Gastroesophageal sphincter (tissue), 4 donors: ENCODE measurements at regions not wholly inside any gene's neighbourhood (a gene's known extent, or its start where the extent isn't known, plus 50 kb on each side); places are given as distances from the start of the nearest gene placed in this dataset.

Experiments used
- ATAC-seq: fragments of 150-250 bp; one replicate; pipeline ENCODE4 v1.9.1; 2016; ENCODE audit warnings: mild to moderate bottlenecking, moderate library complexity
- H3K27ac ChIP-seq, 4 donors: fragments of 200-600 bp; sonication (generic) in 3 of 4; 1 replicate in 3 of 4; 2 replicates in 1 of 4; pipeline ENCODE4 v1.5.1; 2016 to 2019
- H3K27me3 ChIP-seq: fragments of 200-600 bp; sonication (generic); one replicate; pipeline ENCODE4 v1.5.1; 2019
- H3K36me3 ChIP-seq, 2 donors: fragments of 200-600 bp; sonication (generic); one replicate each; pipeline ENCODE4 v1.5.1; 2019; ENCODE audit warnings: control low read depth in 1 of 2
- H3K4me1 ChIP-seq, 3 donors: fragments of 200-600 bp; sonication (generic); 1 replicate in 2 of 3; 2 replicates in 1 of 3; pipeline ENCODE4 v1.5.1; 2016 to 2019; ENCODE audit warnings: control low read depth in 2 of 3
- H3K4me3 ChIP-seq, 2 donors: fragments of 200-600 bp; sonication (generic); one replicate each; pipeline ENCODE4 v1.5.1; 2019; ENCODE audit warnings: mild to moderate bottlenecking in 1 of 2, moderate library complexity in 1 of 2
- H3K9me3 ChIP-seq, 3 donors: fragments of 200-600 bp; sonication (generic); one replicate each; pipeline ENCODE4 v1.5.1; 2017 to 2019; ENCODE audit warnings: control low read depth in 2 of 3
- EP300 ChIP-seq: sonication (generic); formaldehyde crosslinking; IDR thresholded peaks from one replicate; pipeline ENCODE4 v1.6.1; 2017; ENCODE audit warnings: antibody characterized with exemption, mild to moderate bottlenecking
- POLR2A ChIP-seq, 2 donors: fragments of 450-650 bp; IDR thresholded peaks; one replicate each; pipeline ENCODE4 v1.6.1; 2017; ENCODE audit warnings: antibody characterized with exemption in 2 of 2, mild to moderate bottlenecking in 2 of 2, moderate library complexity in 1 of 2
- POLR2AphosphoS5 ChIP-seq: sonication (generic); formaldehyde crosslinking; IDR thresholded peaks from one replicate; pipeline ENCODE4 v1.6.1; 2017; ENCODE audit warnings: antibody characterized with exemption
- WGBS, 2 donors: methylation state at CpG; one replicate each; pipeline ENCODE4 v1.1.5; 2018; ENCODE audit warnings: low coverage in 1 of 2; 5-methylcytosine and 5-hydroxymethylcytosine counted together
- TF ChIP-seq, protein P1 (sequence below), 4 experiments: fragments of 200-600 bp in 2 of 4; fragments of 450-650 bp in 2 of 4; sonication (generic) in 1 of 4; IDR thresholded peaks; one replicate each; pipeline ENCODE4 v1.5.1; 2017 to 2019; ENCODE audit warnings: antibody characterized with exemption in 4 of 4, mild to moderate bottlenecking in 2 of 4, moderate library complexity in 2 of 4

DNA sequence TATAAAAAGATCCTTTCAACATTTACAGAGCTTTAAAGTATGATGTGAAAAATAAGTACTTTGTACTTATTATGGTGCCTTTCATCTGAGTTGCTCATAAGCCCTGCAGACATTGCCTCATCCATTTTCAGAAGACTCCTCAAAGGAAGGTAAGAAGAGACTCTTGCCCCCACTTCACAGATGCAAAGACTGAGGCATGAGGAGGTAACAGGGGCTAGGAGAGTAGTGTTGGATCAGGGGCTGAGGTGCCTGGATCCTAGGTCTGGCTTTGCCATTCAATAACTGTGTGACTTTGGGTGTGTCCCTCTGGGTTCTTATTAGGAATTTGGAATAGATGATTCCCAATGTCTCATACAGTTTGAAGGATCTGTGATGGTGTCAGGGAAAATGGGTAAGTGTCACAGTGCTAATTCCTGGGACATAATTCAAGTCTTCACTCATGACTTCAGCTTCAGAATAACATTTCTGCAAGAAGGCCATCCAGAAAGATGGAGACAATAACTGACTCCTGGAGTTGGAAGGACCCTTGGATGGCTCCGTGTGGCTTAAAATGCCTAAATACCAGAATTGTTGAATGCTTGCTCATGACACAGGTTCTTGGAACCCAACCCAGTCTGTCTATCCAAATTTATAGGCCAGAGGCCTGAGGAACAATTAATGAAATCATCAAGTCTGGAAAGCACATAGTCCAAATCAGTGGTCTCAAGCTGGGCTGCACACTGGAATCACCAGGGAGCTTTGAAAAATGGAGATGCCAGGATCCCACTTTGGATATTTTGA, 93.1 kb upstream of the RUNX1 start:
- Histone ChIP-seq H3K27me3 (peaks cover 3% of the 10 kb centered on the region), H3K4me1 (no peaks in the 10 kb centered on the region), H3K4me3 (no peak overlapping the region), H3K36me3 (no peaks in the 10 kb centered on the region), H3K9me3 (no peaks in the 10 kb centered on the region), H3K27ac (no peak overlapping the region)
- WGBS, 2 donors: 100% methylated on average over 1 of the region's 1 CpG
- TF ChIP-seq EP300 (no peak), POLR2A (IDR thresholded peaks at IDR 0.05) (no peak), POLR2AphosphoS5 (no peak)
- TF ChIP-seq, protein P1, sequence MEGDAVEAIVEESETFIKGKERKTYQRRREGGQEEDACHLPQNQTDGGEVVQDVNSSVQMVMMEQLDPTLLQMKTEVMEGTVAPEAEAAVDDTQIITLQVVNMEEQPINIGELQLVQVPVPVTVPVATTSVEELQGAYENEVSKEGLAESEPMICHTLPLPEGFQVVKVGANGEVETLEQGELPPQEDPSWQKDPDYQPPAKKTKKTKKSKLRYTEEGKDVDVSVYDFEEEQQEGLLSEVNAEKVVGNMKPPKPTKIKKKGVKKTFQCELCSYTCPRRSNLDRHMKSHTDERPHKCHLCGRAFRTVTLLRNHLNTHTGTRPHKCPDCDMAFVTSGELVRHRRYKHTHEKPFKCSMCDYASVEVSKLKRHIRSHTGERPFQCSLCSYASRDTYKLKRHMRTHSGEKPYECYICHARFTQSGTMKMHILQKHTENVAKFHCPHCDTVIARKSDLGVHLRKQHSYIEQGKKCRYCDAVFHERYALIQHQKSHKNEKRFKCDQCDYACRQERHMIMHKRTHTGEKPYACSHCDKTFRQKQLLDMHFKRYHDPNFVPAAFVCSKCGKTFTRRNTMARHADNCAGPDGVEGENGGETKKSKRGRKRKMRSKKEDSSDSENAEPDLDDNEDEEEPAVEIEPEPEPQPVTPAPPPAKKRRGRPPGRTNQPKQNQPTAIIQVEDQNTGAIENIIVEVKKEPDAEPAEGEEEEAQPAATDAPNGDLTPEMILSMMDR (IDR thresholded peaks at IDR 0.05): no peak
- no peak for ATAC-seq

DNA sequence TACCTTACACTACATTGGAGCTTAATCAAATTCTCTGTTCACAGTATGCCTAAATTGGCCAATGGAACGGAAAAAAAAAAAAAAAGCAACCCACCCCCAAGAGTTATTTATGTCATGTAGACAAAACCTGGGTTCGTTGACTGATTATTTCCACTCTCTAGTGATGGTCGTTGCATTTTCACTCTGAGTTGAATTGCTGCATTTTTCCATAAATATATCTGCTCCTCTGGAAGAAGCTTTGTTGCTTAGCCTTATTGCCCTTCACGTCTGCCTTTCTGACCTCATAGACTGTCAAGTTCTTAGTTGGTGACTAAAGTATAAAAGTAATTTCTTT, 90.2 kb upstream of the RUNX1 start:
- Histone ChIP-seq H3K27me3 (no peaks in the 10 kb centered on the region), H3K4me1 (no peaks in the 10 kb centered on the region), H3K9me3 (no peaks in the 10 kb centered on the region), H3K36me3 (no peaks in the 10 kb centered on the region), H3K27ac (no peak overlapping the region), H3K4me3 (no peak overlapping the region)
- ATAC-seq: no peak
- no peak for TF ChIP-seq POLR2A (IDR thresholded peaks at IDR 0.05)
- no peak for TF ChIP-seq EP300
- TF ChIP-seq, protein P1 (IDR thresholded peaks at IDR 0.05): no peak
- TF ChIP-seq POLR2AphosphoS5: no peak
- 64 to 77% methylated on average over 4 of the region's 4 CpGs for WGBS, 2 donors

DNA sequence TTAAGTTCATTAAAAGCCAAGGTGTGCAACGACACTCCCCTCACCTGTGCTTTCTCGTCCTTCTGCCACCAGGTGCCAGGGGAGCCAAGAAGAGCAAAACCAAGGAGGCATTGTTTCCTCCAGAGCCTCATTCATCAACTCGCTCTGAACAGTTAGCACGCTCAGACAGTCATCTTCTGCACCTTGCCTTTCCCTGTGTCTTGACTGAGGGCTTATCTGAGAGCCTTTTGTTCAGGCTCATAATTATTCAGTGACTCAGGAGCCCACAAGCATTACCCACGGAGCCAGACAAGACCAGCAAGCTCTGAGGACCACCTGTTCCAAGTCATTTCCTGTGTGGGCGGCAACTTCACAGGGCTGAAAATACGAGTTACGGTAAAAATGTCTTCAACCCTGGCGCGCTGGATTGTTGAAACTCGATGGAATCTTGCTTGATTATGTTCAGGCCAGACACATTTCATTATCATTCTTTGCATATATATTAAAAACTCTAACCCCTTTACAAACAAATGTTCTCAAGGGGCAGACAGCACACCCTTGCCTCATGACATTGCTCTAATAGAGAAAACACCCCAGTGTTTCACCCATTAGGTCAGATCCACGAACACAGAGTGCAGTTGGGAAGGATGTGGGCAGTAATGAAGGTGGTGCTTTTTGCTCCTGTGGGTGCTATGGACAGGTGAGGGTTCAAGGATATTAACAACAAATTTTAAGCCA, 89.7 kb upstream of the RUNX1 start:
- H3K27ac ChIP-seq: no peak overlapping the region
- H3K4me3 ChIP-seq: no peak overlapping the region
- no peaks in the 10 kb centered on the region for H3K9me3 ChIP-seq
- WGBS, 2 donors: 87 to 94% methylated on average over 2 to 6 of the region's 12 CpGs
- no peaks in the 10 kb centered on the region for H3K36me3 ChIP-seq
- no peaks in the 10 kb centered on the region for H3K27me3 ChIP-seq
- TF ChIP-seq, protein P1 (IDR thresholded peaks at IDR 0.05): no peak
- TF ChIP-seq POLR2AphosphoS5: no peak
- TF ChIP-seq EP300: no peak
- TF ChIP-seq POLR2A (IDR thresholded peaks at IDR 0.05): no peak
- ATAC-seq: no peak
- no peaks in the 10 kb centered on the region for H3K4me1 ChIP-seq

DNA sequence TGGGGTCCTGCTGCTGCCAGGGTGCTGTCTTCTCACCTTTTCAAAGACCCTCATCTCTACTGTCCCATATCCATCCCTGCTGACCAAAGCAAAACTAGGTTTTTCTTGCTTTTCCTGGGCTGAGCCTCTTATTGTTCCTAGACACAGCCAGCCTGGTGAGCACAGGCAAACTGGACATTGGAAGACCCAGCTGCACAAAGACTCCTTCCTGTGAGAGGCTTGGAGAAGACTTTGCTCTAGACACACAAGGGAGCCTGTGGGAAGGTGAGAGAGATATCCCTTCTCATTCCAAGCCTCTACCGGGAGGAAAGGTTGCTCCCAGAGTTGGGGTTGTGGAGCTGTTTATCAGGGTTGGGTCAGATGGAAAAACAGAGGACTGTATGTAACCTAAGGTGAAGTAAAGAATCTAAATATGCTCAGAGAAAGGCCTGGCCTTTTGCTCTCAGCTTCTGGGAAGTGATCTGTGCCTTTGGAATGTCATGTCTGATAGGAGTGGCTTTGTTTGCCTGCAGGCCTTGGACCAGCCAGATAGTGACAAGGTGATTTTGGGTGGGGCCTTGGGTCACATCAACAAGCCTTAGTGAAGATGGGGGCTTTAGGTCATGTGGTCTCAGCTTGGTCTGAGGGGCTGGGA, 87.6 kb upstream of the RUNX1 start:
- no peak for ATAC-seq
- TF ChIP-seq, protein P1 (IDR thresholded peaks at IDR 0.05): no peak
- TF ChIP-seq POLR2AphosphoS5 (no peak), EP300 (no peak), POLR2A (IDR thresholded peaks at IDR 0.05) (no peak)
- 43% methylated on average over 1 of the region's 1 CpG; no CpG with 5 or more reads in 1 of the 2 donors for WGBS, 2 donors
- no peaks in the 10 kb centered on the region for H3K4me1 ChIP-seq
- H3K36me3 ChIP-seq: no peaks in the 10 kb centered on the region
- no peak overlapping the region for H3K4me3 ChIP-seq
- no peak overlapping the region for H3K27ac ChIP-seq
- H3K27me3 ChIP-seq: no peaks in the 10 kb centered on the region
- no peaks in the 10 kb centered on the region for H3K9me3 ChIP-seq
